HCT116 (cell line): ENCODE measurements at regions not wholly inside any gene's neighbourhood (a gene's known extent, or its start where the extent isn't known, plus 50 kb on each side); places are given as distances from the start of the nearest gene placed in this dataset.

Experiments used
- ATAC-seq: fragments of 200-7000 bp; cut with Tn5 transposase; 2 replicates; pipeline ENCODE4 v1.9.1; 2020; ENCODE audit warnings: mild to moderate bottlenecking, moderate library complexity
- BruUV-seq: library from RNA; stranded (reverse); fragments of 400-500 nt; replicated peaks from 2 replicates; lab custom pipeline; 2021; lab: Mats Ljungman, UMichigan
- CTCF ChIA-PET: fragments of 300-600 bp; sonication (Branson Sonifier 250); formaldehyde crosslinking; loops from one replicate; lab custom pipeline; 2021; ENCODE audit warnings: antibody characterized with exemption; lab: Charles Lee
- POLR2A ChIA-PET: fragments of 300-600, 350-600 bp; sonication (Branson Sonifier 250); formaldehyde crosslinking; loops from one replicate; lab custom pipeline; 2021; ENCODE audit warnings: antibody characterized with exemption; lab: Charles Lee
- RAD21 ChIA-PET, 2 experiments: fragments of 300-600 bp; sonication (Branson Sonifier 250); formaldehyde crosslinking; loops; one replicate each; lab custom pipeline; 2023; ENCODE audit warnings: low total read pairs in 2 of 2; ENCODE audit not compliant: uncharacterized antibody in 2 of 2, unreplicated experiment in 2 of 2, low non-redundant PET in 1 of 2; lab: Charles Lee
- DNase-seq: peaks from one replicate; pipeline ENCODE4 v3.0.0-alpha.2; 2010; ENCODE audit warnings: low read depth, low spot score
- H2AFZ ChIP-seq: fragments of 200-600 bp; shearing (Covaris generic), sonication (generic); 2 replicates; pipeline ENCODE4 v1.6.1; 2017; ENCODE audit warnings: low read depth, mixed run types, mixed read lengths, antibody characterized with exemption, low read length; ENCODE audit not compliant: poor library complexity, severe bottlenecking
- H3K27ac ChIP-seq: 2 replicates; pipeline ENCODE4 v1.5.1; 2012; ENCODE audit warnings: low read depth, low read length
- H3K27me3 ChIP-seq: fragments of 200-600 bp; sonication (generic); 2 replicates; pipeline ENCODE4 v1.6.1; 2016; ENCODE audit warnings: mixed run types, low read length, mixed read lengths; ENCODE audit not compliant: insufficient read depth
- H3K36me3 ChIP-seq, 2 experiments: fragments of 200-500 bp in 1 of 2; fragments of 200-600 bp in 1 of 2; sonication (Bioruptor generic) in 1 of 2; sonication (generic) in 1 of 2; 2 replicates each; pipeline versions ENCODE4 v1.5.1 to v1.6.1; 2014 to 2016; ENCODE audit warnings: low read length in 2 of 2, inconsistent platforms in 1 of 2, mixed read lengths in 1 of 2, mixed run types in 1 of 2; ENCODE audit not compliant: insufficient read depth in 2 of 2, control insufficient read depth in 1 of 2
- H3K4me1 ChIP-seq, 2 experiments: fragments of 200-600 bp in 1 of 2; sonication (generic) in 1 of 2; 2 replicates each; pipeline versions ENCODE4 v1.5.1 to v1.6.1; 2012 to 2017; ENCODE audit warnings: low read length in 2 of 2, inconsistent platforms in 1 of 2, mild to moderate bottlenecking in 1 of 2, mixed read lengths in 1 of 2, mixed run types in 1 of 2, moderate library complexity in 1 of 2; ENCODE audit not compliant: insufficient read depth in 2 of 2, control insufficient read depth in 1 of 2
- H3K4me2 ChIP-seq: fragments of 200-600 bp; sonication (generic); 2 replicates; pipeline ENCODE4 v1.6.1; 2017; ENCODE audit warnings: mixed run types, low read length, mixed read lengths
- H3K4me3 ChIP-seq, 2 experiments: fragments of 200-600 bp in 1 of 2; sonication (generic) in 1 of 2; replicated peaks in 1 of 2; 2 replicates each; pipeline ENCODE4 v1.5.1; 2011 to 2016; ENCODE audit warnings: low read length in 2 of 2, control low read depth in 1 of 2, low read depth in 1 of 2, mild to moderate bottlenecking in 1 of 2, mixed read lengths in 1 of 2, mixed run types in 1 of 2
- H3K79me2 ChIP-seq: fragments of 200-600 bp; sonication (generic); 2 replicates; pipeline ENCODE4 v1.6.1; 2017; ENCODE audit warnings: mild to moderate bottlenecking, mixed run types, low read length, moderate library complexity, mixed read lengths; ENCODE audit not compliant: insufficient read depth
- H3K9ac ChIP-seq: fragments of 200-600 bp; sonication (generic); 2 replicates; pipeline ENCODE4 v1.6.1; 2016; ENCODE audit warnings: low read length, mixed read lengths
- H3K9me2 ChIP-seq: fragments of 200-600 bp; sonication (generic), shearing (Covaris generic); 2 replicates; pipeline ENCODE4 v1.6.1; 2017; ENCODE audit warnings: mixed run types, mild to moderate bottlenecking, moderate library complexity; ENCODE audit not compliant: insufficient read depth
- H3K9me3 ChIP-seq, 2 experiments: fragments of 200-500 bp in 1 of 2; fragments of 200-600 bp in 1 of 2; sonication (Bioruptor generic) in 1 of 2; sonication (generic) in 1 of 2; 2 replicates each; pipeline ENCODE4 v1.6.1; 2014 to 2017; ENCODE audit warnings: low read length in 2 of 2, mixed read lengths in 2 of 2, inconsistent platforms in 1 of 2, low read depth in 1 of 2, mild to moderate bottlenecking in 1 of 2, mixed run types in 1 of 2, moderate library complexity in 1 of 2; ENCODE audit not compliant: control insufficient read depth in 1 of 2, insufficient read depth in 1 of 2
- H4K20me1 ChIP-seq: fragments of 200-600 bp; sonication (generic), shearing (Covaris generic); 2 replicates; pipeline ENCODE4 v1.6.1; 2017; ENCODE audit warnings: mixed run types, mild to moderate bottlenecking, moderate library complexity; ENCODE audit not compliant: insufficient read depth
- CBX3 ChIP-seq: IDR thresholded peaks from 2 replicates; pipeline ENCODE4 v1.6.1; 2012; ENCODE audit warnings: low read depth
- CEBPB ChIP-seq: IDR thresholded peaks from 2 replicates; pipeline ENCODE4 v1.6.1; 2012; ENCODE audit warnings: low read depth
- CTCF ChIP-seq, 3 experiments: fragments of 200-600 bp in 1 of 3; sonication (generic) in 1 of 3; IDR thresholded peaks in 2 of 3; conservative IDR thresholded peaks in 1 of 3; 2 replicates each; pipeline ENCODE4 v1.5.1; 2012 to 2017; ENCODE audit warnings: low read depth in 2 of 3, low read length in 2 of 3, antibody characterized with exemption in 1 of 3, borderline replicate concordance in 1 of 3, control low read depth in 1 of 3, mild to moderate bottlenecking in 1 of 3, mixed read lengths in 1 of 3, mixed run types in 1 of 3, moderate library complexity in 1 of 3; ENCODE audit not compliant: insufficient read depth in 1 of 3
- EGR1 ChIP-seq: IDR thresholded peaks from 2 replicates; pipeline ENCODE4 v1.6.1; 2012; ENCODE audit warnings: low read depth
- POLR2AphosphoS5 ChIP-seq: IDR thresholded peaks from 2 replicates; pipeline ENCODE4 v1.6.1; 2011; ENCODE audit warnings: mild to moderate bottlenecking, low read depth, low read length, moderate library complexity
- SP1 ChIP-seq: IDR thresholded peaks from 2 replicates; pipeline ENCODE4 v1.6.1; 2012; ENCODE audit warnings: low read depth
- YY1 ChIP-seq: IDR thresholded peaks from 2 replicates; pipeline ENCODE4 v1.6.1; 2011; ENCODE audit warnings: low read length, low read depth, moderate library complexity, mild to moderate bottlenecking; ENCODE audit not compliant: insufficient replicate concordance; ENCODE audit errors: extremely low read depth
- ZFX ChIP-seq: fragments of 450-650 bp; IDR thresholded peaks from 2 replicates; pipeline ENCODE4 v1.6.1; 2017
- ZNF274 ChIP-seq: fragments of 200-500 bp; sonication (Bioruptor generic); IDR thresholded peaks from 2 replicates; pipeline ENCODE4 v1.6.1; 2014; ENCODE audit warnings: mild to moderate bottlenecking, low read depth, low read length, inconsistent platforms
- intact Hi-C: fragments of 100-400 bp; cut with micrococcal nuclease; formaldehyde crosslinking; loops from 2 replicates; pipeline ENCODE4 v1.10.0; 2022
- TF ChIP-seq, protein P1 (sequence below): IDR thresholded peaks from 2 replicates; pipeline ENCODE4 v1.6.1; 2012
- TF ChIP-seq, protein P2 (sequence below): IDR thresholded peaks from 2 replicates; pipeline ENCODE4 v1.6.1; 2011; ENCODE audit warnings: mild to moderate bottlenecking, low read length, moderate library complexity; ENCODE audit not compliant: insufficient replicate concordance; ENCODE audit errors: extremely low read depth

- Histone ChIP-seq H3K9me2 (no peaks in the 10 kb centered on the region), H3K9ac (no peak overlapping the region), H4K20me1 (no peaks in the 10 kb centered on the region), H3K4me1 (no peaks in the 10 kb centered on the region), H3K27ac (no peak overlapping the region)
- no TSS peak for BruUV-seq
- ATAC-seq: no peak
- CTCF ChIA-PET: no interaction called here
- DNase-seq: no peak
- TF ChIP-seq ZFX (no peak), SP1 (no peak), CTCF (IDR thresholded peaks at IDR 0.05 in 2 of 3, conservative IDR thresholded peaks at IDR 0.05 in 1 of 3; ENCODE audit: borderline replicate concordance in 1 of 3, insufficient read depth in 1 of 3, low read depth in 2 of 3, low read length in 2 of 3) (no peak), POLR2AphosphoS5 (no peak), CBX3 (no peak), ZNF274 (no peak), CEBPB (no peak), EGR1 (no peak), YY1 (no peak)
- TF ChIP-seq, protein P1, sequence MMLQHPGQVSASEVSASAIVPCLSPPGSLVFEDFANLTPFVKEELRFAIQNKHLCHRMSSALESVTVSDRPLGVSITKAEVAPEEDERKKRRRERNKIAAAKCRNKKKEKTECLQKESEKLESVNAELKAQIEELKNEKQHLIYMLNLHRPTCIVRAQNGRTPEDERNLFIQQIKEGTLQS: no peak
- TF ChIP-seq, protein P2, sequence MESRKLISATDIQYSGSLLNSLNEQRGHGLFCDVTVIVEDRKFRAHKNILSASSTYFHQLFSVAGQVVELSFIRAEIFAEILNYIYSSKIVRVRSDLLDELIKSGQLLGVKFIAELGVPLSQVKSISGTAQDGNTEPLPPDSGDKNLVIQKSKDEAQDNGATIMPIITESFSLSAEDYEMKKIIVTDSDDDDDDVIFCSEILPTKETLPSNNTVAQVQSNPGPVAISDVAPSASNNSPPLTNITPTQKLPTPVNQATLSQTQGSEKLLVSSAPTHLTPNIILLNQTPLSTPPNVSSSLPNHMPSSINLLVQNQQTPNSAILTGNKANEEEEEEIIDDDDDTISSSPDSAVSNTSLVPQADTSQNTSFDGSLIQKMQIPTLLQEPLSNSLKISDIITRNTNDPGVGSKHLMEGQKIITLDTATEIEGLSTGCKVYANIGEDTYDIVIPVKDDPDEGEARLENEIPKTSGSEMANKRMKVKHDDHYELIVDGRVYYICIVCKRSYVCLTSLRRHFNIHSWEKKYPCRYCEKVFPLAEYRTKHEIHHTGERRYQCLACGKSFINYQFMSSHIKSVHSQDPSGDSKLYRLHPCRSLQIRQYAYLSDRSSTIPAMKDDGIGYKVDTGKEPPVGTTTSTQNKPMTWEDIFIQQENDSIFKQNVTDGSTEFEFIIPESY: no peak
- TF ChIP-seq, all 23 proteins: peak for 0
- no peak overlapping the region for H2AFZ ChIP-seq
- H3K79me2 ChIP-seq: no peaks in the 10 kb centered on the region
- intact Hi-C loops: no loop called here
- H3K4me2 ChIP-seq: no peak overlapping the region
- ChIA-PET RAD21 (no interaction called here), POLR2A (no interaction called here)
- no peaks in the 10 kb centered on the region for H3K9me3 ChIP-seq
- H3K27me3 ChIP-seq: no peaks in the 10 kb centered on the region
- H3K4me3 ChIP-seq: no peak overlapping the region
- no peaks in the 10 kb centered on the region for H3K36me3 ChIP-seq
Observed at GRCh38 chr5:135149229-135149955, 115.4 kb upstream of the PITX1 start.
